DND-41 (cell line): ENCODE measurements at regions not wholly inside any gene's neighbourhood (a gene's known extent, or its start where the extent isn't known, plus 50 kb on each side); places are given as distances from the start of the nearest gene placed in this dataset.

ENCODE experiments used
- ATAC-seq: fragments of 200-7000 bp; cut with Tn5 transposase; 3 replicates; pipeline ENCODE4 v1.9.1; 2021; ENCODE audit warnings: low read depth; ENCODE audit not compliant: insufficient read depth
- DNase-seq: peaks from one replicate; pipeline ENCODE4 v3.0.0-alpha.2; 2020
- H2AFZ ChIP-seq: 2 replicates; pipeline ENCODE4 v1.6.0; 2012; ENCODE audit warnings: low read depth, low read length
- H3K27ac ChIP-seq: 2 replicates; pipeline ENCODE4 v1.5.1; 2012; ENCODE audit warnings: low read length, inconsistent platforms
- H3K27me3 ChIP-seq: fragments of 200-600 bp; sonication (generic); 2 replicates; pipeline ENCODE4 v1.6.0; 2012; ENCODE audit warnings: low read length, mild to moderate bottlenecking, inconsistent platforms; ENCODE audit not compliant: insufficient read depth, poor library complexity
- H3K36me3 ChIP-seq: 2 replicates; pipeline ENCODE4 v1.5.1; 2012; ENCODE audit warnings: low read length, inconsistent platforms; ENCODE audit not compliant: insufficient read depth
- H3K4me1 ChIP-seq: 2 replicates; pipeline ENCODE4 v1.5.1; 2012; ENCODE audit warnings: mild to moderate bottlenecking, low read length; ENCODE audit not compliant: insufficient read depth
- H3K4me2 ChIP-seq: 2 replicates; pipeline ENCODE4 v1.6.0; 2012; ENCODE audit warnings: mild to moderate bottlenecking, moderate library complexity, low read length, inconsistent platforms; ENCODE audit not compliant: insufficient read depth
- H3K4me3 ChIP-seq, 2 experiments: fragments of 200-600 bp in 1 of 2; shearing (Covaris generic) in 1 of 2; 2 replicates each; pipeline ENCODE4 v1.5.1; 2012 to 2016; ENCODE audit warnings: inconsistent platforms in 2 of 2, low read length in 2 of 2, mild to moderate bottlenecking in 2 of 2, low read depth in 1 of 2, moderate library complexity in 1 of 2
- H3K79me2 ChIP-seq: 2 replicates; pipeline ENCODE4 v1.6.0; 2012; ENCODE audit warnings: low read length, inconsistent platforms; ENCODE audit not compliant: insufficient read depth
- H3K9ac ChIP-seq: 2 replicates; pipeline ENCODE4 v1.6.0; 2012; ENCODE audit warnings: low read depth, mild to moderate bottlenecking, inconsistent platforms, low read length, moderate library complexity
- H3K9me3 ChIP-seq: 2 replicates; pipeline ENCODE4 v1.5.1; 2012; ENCODE audit warnings: low read length, moderate library complexity, mild to moderate bottlenecking, inconsistent platforms; ENCODE audit not compliant: insufficient read depth, severe bottlenecking
- H4K20me1 ChIP-seq: 2 replicates; pipeline ENCODE4 v1.6.0; 2012; ENCODE audit warnings: low read length; ENCODE audit not compliant: insufficient read depth
- CTCF ChIP-seq: IDR thresholded peaks from 2 replicates; pipeline ENCODE4 v1.5.1; 2012; ENCODE audit warnings: borderline replicate concordance, low read length, moderate library complexity, mild to moderate bottlenecking; ENCODE audit not compliant: poor library complexity, severe bottlenecking; ENCODE audit errors: extremely low read depth
- EZH2 ChIP-seq: IDR thresholded peaks from 3 replicates; pipeline ENCODE4 v1.6.1; 2012; ENCODE audit warnings: borderline replicate concordance, low read depth, mild to moderate bottlenecking, moderate library complexity, low read length, inconsistent platforms; ENCODE audit not compliant: severe bottlenecking

GRCh38 chr17:13374203-13375143, 227.3 kb downstream of the HS3ST3A1 start:
- H3K79me2 ChIP-seq = no peaks in the 10 kb centered on the region

GRCh38 chr17:13372432-13372831, 229.3 kb downstream of the HS3ST3A1 start:
- no peaks in the 10 kb centered on the region for H3K9me3 ChIP-seq
- no peak for ATAC-seq

More at GRCh38 chr17:13374203-13375143, 227.3 kb downstream of the HS3ST3A1 start:
- no peak overlapping the region for H3K27ac ChIP-seq
- H3K36me3 ChIP-seq = no peaks in the 10 kb centered on the region
- no peaks in the 10 kb centered on the region for H3K9me3 ChIP-seq
- no peak overlapping the region for H3K9ac ChIP-seq
- TF ChIP-seq CTCF (no peak), EZH2 (no peak)
- H2AFZ ChIP-seq = no peak overlapping the region
- H3K4me1 ChIP-seq = no peaks in the 10 kb centered on the region
- no peaks in the 10 kb centered on the region for H4K20me1 ChIP-seq
- H3K27me3 ChIP-seq = peaks cover 2% of the 10 kb centered on the region
- H3K4me3 ChIP-seq = no peak overlapping the region
- ATAC-seq = no peak
- H3K4me2 ChIP-seq = no peak overlapping the region
- DNase-seq = no peak

GRCh38 chr17:13367154-13367553, 234.6 kb downstream of the HS3ST3A1 start:
- no peak for DNase-seq
- no peaks in the 10 kb centered on the region for H3K9me3 ChIP-seq
- no peaks in the 10 kb centered on the region for H3K36me3 ChIP-seq
- no peaks in the 10 kb centered on the region for H4K20me1 ChIP-seq
- no peaks in the 10 kb centered on the region for H3K79me2 ChIP-seq
- ATAC-seq = no peak
- no peak overlapping the region for H3K4me3 ChIP-seq
- no peaks in the 10 kb centered on the region for H3K27me3 ChIP-seq
- H3K27ac ChIP-seq = no peak overlapping the region
- H3K9ac ChIP-seq = no peak overlapping the region
- no peak overlapping the region for H2AFZ ChIP-seq
- H3K4me1 ChIP-seq = no peaks in the 10 kb centered on the region
- no peak for TF ChIP-seq EZH2
- TF ChIP-seq CTCF = no peak
- H3K4me2 ChIP-seq = no peak overlapping the region

More at GRCh38 chr17:13372432-13372831, 229.3 kb downstream of the HS3ST3A1 start:
- Histone ChIP-seq H3K27ac (no peak overlapping the region), H4K20me1 (no peaks in the 10 kb centered on the region), H3K4me2 (no peak overlapping the region), H3K79me2 (no peaks in the 10 kb centered on the region), H3K36me3 (no peaks in the 10 kb centered on the region), H3K27me3 (peaks cover 2% of the 10 kb centered on the region), H2AFZ (no peak overlapping the region), H3K9ac (no peak overlapping the region), H3K4me3 (no peak overlapping the region), H3K4me1 (no peaks in the 10 kb centered on the region)
- TF ChIP-seq CTCF (no peak), EZH2 (no peak)
- DNase-seq = no peak
